B cell (primary cell): ENCODE measurements at regions not wholly inside any gene's neighbourhood (a gene's known extent, or its start where the extent isn't known, plus 50 kb on each side); places are given as distances from the start of the nearest gene placed in this dataset.

ENCODE experiments used
- ATAC-seq: fragments of 200-7000 bp; cut with Tn5 transposase; one replicate; pipeline ENCODE4 v1.10.0; 2021; ENCODE audit warnings: low read depth, mild to moderate bottlenecking, moderate number of reproducible peaks, moderate library complexity
- CTCF ChIA-PET: fragments of 350-600 bp; sonication (Branson Sonifier 250); formaldehyde crosslinking; loops from one replicate; lab custom pipeline; 2021; ENCODE audit warnings: antibody characterized with exemption, inconsistent platforms; lab: Charles Lee
- POLR2A ChIA-PET: fragments of 350-600 bp; sonication (Branson Sonifier 250); formaldehyde crosslinking; loops from one replicate; lab custom pipeline; 2021; ENCODE audit warnings: antibody characterized with exemption; lab: Charles Lee
- DNase-seq: peaks from one replicate; pipeline ENCODE4 v3.0.0; 2013
- H2AFZ ChIP-seq: 2 replicates; pipeline ENCODE4 v1.6.1; 2012; ENCODE audit warnings: mild to moderate bottlenecking, low read depth, low read length; ENCODE audit not compliant: insufficient read depth, poor library complexity, severe bottlenecking
- H3K27ac ChIP-seq, 2 donors: 1 replicate in 1 of 2; 2 replicates in 1 of 2; pipeline ENCODE4 v1.5.1; 2012 to 2013; ENCODE audit warnings: low read length in 2 of 2, mild to moderate bottlenecking in 2 of 2, moderate library complexity in 1 of 2
- H3K27me3 ChIP-seq, 4 experiments: fragments of 200-600 bp in 1 of 4; sonication (generic) in 1 of 4; replicated peaks in 1 of 4; 1 replicate in 2 of 4; 2 replicates in 2 of 4; pipeline versions ENCODE4 v1.6.1 to v1.7.0; 2013 to 2016; ENCODE audit warnings: low read length in 3 of 4, mild to moderate bottlenecking in 2 of 4, mixed read lengths in 1 of 4, moderate library complexity in 1 of 4; ENCODE audit not compliant: insufficient read depth in 4 of 4, control insufficient read depth in 3 of 4; ENCODE audit errors: control extremely low read depth in 1 of 4
- H3K36me3 ChIP-seq, 2 experiments: replicated peaks in 1 of 2; 1 replicate in 1 of 2; 2 replicates in 1 of 2; pipeline versions ENCODE4 v1.6.1 to v1.7.1; 2013; ENCODE audit warnings: low read length in 1 of 2; ENCODE audit not compliant: insufficient read depth in 2 of 2, control insufficient read depth in 1 of 2; ENCODE audit errors: control extremely low read depth in 1 of 2, extremely low read depth in 1 of 2
- H3K4me1 ChIP-seq, 2 donors: fragments of 200-600 bp in 1 of 2; sonication (generic) in 1 of 2; 1 replicate in 1 of 2; 2 replicates in 1 of 2; pipeline versions ENCODE4 v1.5.1 to v1.6.1; 2013 to 2017; ENCODE audit warnings: low read length in 2 of 2; ENCODE audit not compliant: control insufficient read depth in 2 of 2, insufficient read depth in 2 of 2
- H3K4me2 ChIP-seq: replicated peaks from 2 replicates; pipeline ENCODE3; 2012; ENCODE audit warnings: mild to moderate bottlenecking, low read depth, low read length; ENCODE audit not compliant: poor library complexity, severe bottlenecking
- H3K4me3 ChIP-seq, 5 experiments: fragments of 200-600 bp in 1 of 5; sonication (generic) in 1 of 5; 1 replicate in 3 of 5; 2 replicates in 2 of 5; pipeline versions ENCODE4 v1.5.1 to v1.7.0; 2011 to 2016; ENCODE audit warnings: low read length in 4 of 5, mild to moderate bottlenecking in 4 of 5, low read depth in 2 of 5, control low read depth in 1 of 5, moderate library complexity in 1 of 5; ENCODE audit not compliant: insufficient read depth in 1 of 5; ENCODE audit errors: control extremely low read depth in 1 of 5, extremely low read depth in 1 of 5
- H3K79me2 ChIP-seq: fragments of 200-600 bp; sonication (generic); one replicate; pipeline ENCODE4 v1.6.0; 2016; ENCODE audit warnings: low read length; ENCODE audit not compliant: control insufficient read depth, insufficient read depth
- H3K9ac ChIP-seq: fragments of 200-600 bp; sonication (generic); 2 replicates; pipeline ENCODE4 v1.6.1; 2017; ENCODE audit warnings: mild to moderate bottlenecking, low read length, moderate library complexity
- H3K9me3 ChIP-seq, 3 donors: one replicate each; pipeline versions ENCODE4 v1.6.1 to v1.7.1; 2013; ENCODE audit warnings: low read length in 2 of 3; ENCODE audit not compliant: control insufficient read depth in 2 of 3, insufficient read depth in 1 of 3; ENCODE audit errors: control extremely low read depth in 1 of 3
- H4K20me1 ChIP-seq: 2 replicates; pipeline ENCODE4 v1.6.0; 2012; ENCODE audit warnings: mild to moderate bottlenecking, low read length; ENCODE audit not compliant: insufficient read depth, control insufficient read depth, poor library complexity, severe bottlenecking
- H3K27ac Mint-ChIP-seq: one replicate; pipeline ENCODE4 v1.8.0; 2021; ENCODE audit warnings: mixed read lengths
- H3K27me3 Mint-ChIP-seq: one replicate; pipeline ENCODE4 v1.8.0; 2021; ENCODE audit warnings: mixed read lengths
- H3K4me1 Mint-ChIP-seq: one replicate; pipeline ENCODE4 v1.8.0; 2021; ENCODE audit warnings: mixed read lengths
- H3K4me3 Mint-ChIP-seq: one replicate; pipeline ENCODE4 v1.8.0; 2021; ENCODE audit warnings: mixed read lengths
- H3K9me3 Mint-ChIP-seq: one replicate; pipeline ENCODE4 v1.8.0; 2022; ENCODE audit warnings: mixed read lengths; ENCODE audit not compliant: insufficient read depth
- EZH2 ChIP-seq: IDR thresholded peaks from 2 replicates; pipeline ENCODE4 v1.6.1; 2012; ENCODE audit warnings: borderline replicate concordance, low read depth, mild to moderate bottlenecking, moderate library complexity, low read length; ENCODE audit not compliant: insufficient read depth, poor library complexity, severe bottlenecking
- WGBS: methylation state at CpG from one replicate; pipeline ENCODE4 v1.1.5; 2013; ENCODE audit warnings: missing lambda C conversion rate; ENCODE audit not compliant: insufficient coverage; 5-methylcytosine and 5-hydroxymethylcytosine counted together
- intact Hi-C: fragments of 100-400 bp; cut with micrococcal nuclease; formaldehyde crosslinking; loops from one replicate; pipeline ENCODE4 v1.10.0; 2022
- TF ChIP-seq, protein P1 (sequence below): fragments of 200-600 bp; IDR thresholded peaks from one replicate; pipeline ENCODE4 v1.8.0; 2022; ENCODE audit warnings: antibody characterized with exemption, mild to moderate bottlenecking

DNA sequence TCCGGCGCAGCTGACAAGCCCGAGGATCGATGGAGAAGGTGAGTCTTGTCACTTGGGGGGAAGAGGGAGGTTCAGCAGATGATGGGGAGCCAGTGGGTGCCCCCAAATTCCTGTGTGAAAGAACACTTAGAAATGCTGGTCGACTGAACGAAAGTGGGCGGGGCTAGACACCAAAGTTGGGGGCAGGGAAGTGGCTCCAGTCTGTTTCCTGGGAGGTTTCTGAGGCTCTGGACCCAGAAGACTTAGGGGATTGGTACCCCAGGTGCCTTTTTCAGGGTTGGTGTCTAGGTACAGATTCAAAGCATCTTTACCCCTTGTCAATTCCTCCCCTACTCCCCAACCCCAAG is 278.6 kb downstream of the ZSWIM6 start:
- POLR2A ChIA-PET: no interaction called here

DNA sequence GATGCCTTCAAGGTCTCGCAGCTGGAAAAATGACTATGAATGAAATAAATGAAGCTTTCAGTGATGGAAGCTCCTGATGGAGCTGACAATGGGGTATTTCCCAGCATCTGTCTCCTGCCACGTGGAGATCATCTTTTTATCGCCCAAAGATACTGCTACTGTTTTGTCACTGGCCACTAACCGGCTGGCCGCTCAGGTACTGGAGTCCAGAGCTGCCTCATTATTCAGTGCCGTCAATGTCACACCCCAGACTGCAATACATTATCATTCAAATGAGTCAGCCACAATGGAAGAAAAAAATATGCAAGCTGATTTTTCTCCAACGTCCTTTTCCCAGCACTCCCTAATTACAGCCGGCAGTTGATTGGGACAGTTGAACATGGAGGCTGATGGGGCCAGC is 280.4 kb downstream of the ZSWIM6 start:
- Histone ChIP-seq H3K9me3 (peaks cover 0 to under 1% (median 0%) of the 10 kb centered on the region in 3 donors), H3K4me3 (no peak overlapping the region), H3K36me3 (no peaks in the 10 kb centered on the region), H4K20me1 (no peaks in the 10 kb centered on the region), H3K4me2 (no peak overlapping the region), H3K9ac (no peak overlapping the region), H3K4me1 (no peaks in the 10 kb centered on the region), H2AFZ (no peak overlapping the region), H3K27me3 (peaks cover 0 to 3% (median 0%) of the 10 kb centered on the region in 4 experiments), H3K27ac (no peak overlapping the region), H3K79me2 (no peaks in the 10 kb centered on the region)
- Mint-ChIP-seq H3K27ac (no peak overlapping the region), H3K9me3 (no peaks in the 10 kb centered on the region), H3K27me3 (peaks cover 16% of the 10 kb centered on the region), H3K4me1 (no peaks in the 10 kb centered on the region), H3K4me3 (no peak overlapping the region)
- intact Hi-C loops: no loop called here
- ChIA-PET POLR2A (no interaction called here), CTCF (no interaction called here)
- ATAC-seq (no peak), DNase-seq (no peak)
- no peak for TF ChIP-seq EZH2
- TF ChIP-seq, protein P1, sequence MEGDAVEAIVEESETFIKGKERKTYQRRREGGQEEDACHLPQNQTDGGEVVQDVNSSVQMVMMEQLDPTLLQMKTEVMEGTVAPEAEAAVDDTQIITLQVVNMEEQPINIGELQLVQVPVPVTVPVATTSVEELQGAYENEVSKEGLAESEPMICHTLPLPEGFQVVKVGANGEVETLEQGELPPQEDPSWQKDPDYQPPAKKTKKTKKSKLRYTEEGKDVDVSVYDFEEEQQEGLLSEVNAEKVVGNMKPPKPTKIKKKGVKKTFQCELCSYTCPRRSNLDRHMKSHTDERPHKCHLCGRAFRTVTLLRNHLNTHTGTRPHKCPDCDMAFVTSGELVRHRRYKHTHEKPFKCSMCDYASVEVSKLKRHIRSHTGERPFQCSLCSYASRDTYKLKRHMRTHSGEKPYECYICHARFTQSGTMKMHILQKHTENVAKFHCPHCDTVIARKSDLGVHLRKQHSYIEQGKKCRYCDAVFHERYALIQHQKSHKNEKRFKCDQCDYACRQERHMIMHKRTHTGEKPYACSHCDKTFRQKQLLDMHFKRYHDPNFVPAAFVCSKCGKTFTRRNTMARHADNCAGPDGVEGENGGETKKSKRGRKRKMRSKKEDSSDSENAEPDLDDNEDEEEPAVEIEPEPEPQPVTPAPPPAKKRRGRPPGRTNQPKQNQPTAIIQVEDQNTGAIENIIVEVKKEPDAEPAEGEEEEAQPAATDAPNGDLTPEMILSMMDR: no peak
- 98% methylated on average over 5 of the region's 8 CpGs for WGBS

More for the DNA sequence above, 278.6 kb downstream of the ZSWIM6 start:
- CTCF ChIA-PET: interaction anchor here (0.7 kb wide), 1 partner anchor 19 kb away, joined by 3 read pairs; no protein-coding TSS in a partner anchor
- H3K9ac ChIP-seq: no peak overlapping the region
- no peak overlapping the region for H2AFZ ChIP-seq
- no peaks in the 10 kb centered on the region for H4K20me1 ChIP-seq
- no peak overlapping the region for H3K4me3 ChIP-seq
- TF ChIP-seq, protein P1: no peak
- no peak for TF ChIP-seq EZH2
- no peak overlapping the region for H3K4me2 ChIP-seq
- Mint-ChIP-seq H3K4me3 (no peak overlapping the region), H3K9me3 (no peaks in the 10 kb centered on the region), H3K27me3 (peaks cover 16% of the 10 kb centered on the region), H3K4me1 (no peaks in the 10 kb centered on the region), H3K27ac (no peak overlapping the region)
- peaks cover 0 to 5% (median 0%) of the 10 kb centered on the region in 3 donors for H3K9me3 ChIP-seq
- DNase-seq (no peak), ATAC-seq (no peak)
- H3K27me3 ChIP-seq: peaks cover 0 to under 1% (median 0%) of the 10 kb centered on the region in 4 experiments
- intact Hi-C loops: no loop called here
- no peaks in the 10 kb centered on the region for H3K4me1 ChIP-seq
- H3K27ac ChIP-seq: no peak overlapping the region
- whole genome bisulfite sequencing: 89% methylated on average over 6 of the region's 7 CpGs
- no peaks in the 10 kb centered on the region for H3K79me2 ChIP-seq
- H3K36me3 ChIP-seq: no peaks in the 10 kb centered on the region
